ENCODE measurements at regions not wholly inside any gene's neighbourhood (a gene's known extent, or its start where the extent isn't known, plus 50 kb on each side); places are given as distances from the start of the nearest gene placed in this dataset.

- no peak for DNase-seq
Observed at GRCh38 chr1:60235275-60235674, 161.7 kb upstream of the C1orf87 start.

- DNase-seq = no peak
Observed at GRCh38 chr1:60234776-60235175, 161.2 kb upstream of the C1orf87 start.

GRCh38 chr1:60229821-60230220 is 156.3 kb upstream of the C1orf87 start:
- DNase-seq = no peak

GRCh38 chr1:60228041-60228491 is 154.5 kb upstream of the C1orf87 start:
- DNase-seq = no peak

GRCh38 chr1:60227601-60228000 is 154.0 kb upstream of the C1orf87 start:
- DNase-seq = no peak

- DNase-seq = no peak
Observed at GRCh38 chr1:60225486-60225885, 151.9 kb upstream of the C1orf87 start.

GRCh38 chr1:60224523-60224922 is 151.0 kb upstream of the C1orf87 start:
- no peak for DNase-seq

- DNase-seq = no peak
Observed at GRCh38 chr1:60223158-60223557, 149.6 kb upstream of the C1orf87 start.

GRCh38 chr1:60222360-60223115 is 149.0 kb upstream of the C1orf87 start:
- DNase-seq = no peak

GRCh38 chr1:60213253-60213652 is 139.7 kb upstream of the C1orf87 start:
- DNase-seq = no peak

GRCh38 chr1:60196026-60196425 is 122.5 kb upstream of the C1orf87 start:
- no peak for DNase-seq

GRCh38 chr1:60185684-60186083 is 112.1 kb upstream of the C1orf87 start:
- no peak for DNase-seq

- no peak for DNase-seq
Observed at GRCh38 chr1:60184521-60184920, 111.0 kb upstream of the C1orf87 start.

GRCh38 chr1:60173729-60174505 is 100.3 kb upstream of the C1orf87 start:
- DNase-seq = no peak

- DNase-seq = no peak
Observed at GRCh38 chr1:60173006-60173405, 99.4 kb upstream of the C1orf87 start.

GRCh38 chr1:60171801-60172200 is 98.2 kb upstream of the C1orf87 start:
- DNase-seq = no peak

GRCh38 chr1:60170709-60171108 is 97.1 kb upstream of the C1orf87 start:
- DNase-seq = no peak

GRCh38 chr1:60169206-60169605 is 95.6 kb upstream of the C1orf87 start:
- DNase-seq = no peak

GRCh38 chr1:60162936-60163335 is 89.4 kb upstream of the C1orf87 start:
- DNase-seq = no peak

GRCh38 chr1:60160141-60160540 is 86.6 kb upstream of the C1orf87 start:
- no peak for DNase-seq

- DNase-seq = no peak
Observed at GRCh38 chr1:60156371-60156770, 82.8 kb upstream of the C1orf87 start.

- no peak for DNase-seq
Observed at GRCh38 chr1:60153961-60154360, 80.4 kb upstream of the C1orf87 start.

- no peak for DNase-seq
Observed at GRCh38 chr1:60152891-60153290, 79.3 kb upstream of the C1orf87 start.

GRCh38 chr1:60151311-60151710 is 77.7 kb upstream of the C1orf87 start:
- DNase-seq = no peak

Data from CD4-positive, alpha-beta T cell treated with Interleukin-17A for 4 hours (primary cell).